DND-41 (cell line): ENCODE measurements at regions not wholly inside any gene's neighbourhood (a gene's known extent, or its start where the extent isn't known, plus 50 kb on each side); places are given as distances from the start of the nearest gene placed in this dataset.

Source experiments
- ATAC-seq: fragments of 200-7000 bp; cut with Tn5 transposase; 3 replicates; pipeline ENCODE4 v1.9.1; 2021; ENCODE audit warnings: low read depth; ENCODE audit not compliant: insufficient read depth
- DNase-seq: peaks from one replicate; pipeline ENCODE4 v3.0.0-alpha.2; 2020
- H2AFZ ChIP-seq: 2 replicates; pipeline ENCODE4 v1.6.0; 2012; ENCODE audit warnings: low read depth, low read length
- H3K27ac ChIP-seq: 2 replicates; pipeline ENCODE4 v1.5.1; 2012; ENCODE audit warnings: low read length, inconsistent platforms
- H3K27me3 ChIP-seq: fragments of 200-600 bp; sonication (generic); 2 replicates; pipeline ENCODE4 v1.6.0; 2012; ENCODE audit warnings: low read length, mild to moderate bottlenecking, inconsistent platforms; ENCODE audit not compliant: insufficient read depth, poor library complexity
- H3K36me3 ChIP-seq: 2 replicates; pipeline ENCODE4 v1.5.1; 2012; ENCODE audit warnings: low read length, inconsistent platforms; ENCODE audit not compliant: insufficient read depth
- H3K4me1 ChIP-seq: 2 replicates; pipeline ENCODE4 v1.5.1; 2012; ENCODE audit warnings: mild to moderate bottlenecking, low read length; ENCODE audit not compliant: insufficient read depth
- H3K4me2 ChIP-seq: 2 replicates; pipeline ENCODE4 v1.6.0; 2012; ENCODE audit warnings: mild to moderate bottlenecking, moderate library complexity, low read length, inconsistent platforms; ENCODE audit not compliant: insufficient read depth
- H3K4me3 ChIP-seq, 2 experiments: fragments of 200-600 bp in 1 of 2; shearing (Covaris generic) in 1 of 2; 2 replicates each; pipeline ENCODE4 v1.5.1; 2012 to 2016; ENCODE audit warnings: inconsistent platforms in 2 of 2, low read length in 2 of 2, mild to moderate bottlenecking in 2 of 2, low read depth in 1 of 2, moderate library complexity in 1 of 2
- H3K79me2 ChIP-seq: 2 replicates; pipeline ENCODE4 v1.6.0; 2012; ENCODE audit warnings: low read length, inconsistent platforms; ENCODE audit not compliant: insufficient read depth
- H3K9ac ChIP-seq: 2 replicates; pipeline ENCODE4 v1.6.0; 2012; ENCODE audit warnings: low read depth, mild to moderate bottlenecking, inconsistent platforms, low read length, moderate library complexity
- H3K9me3 ChIP-seq: 2 replicates; pipeline ENCODE4 v1.5.1; 2012; ENCODE audit warnings: low read length, moderate library complexity, mild to moderate bottlenecking, inconsistent platforms; ENCODE audit not compliant: insufficient read depth, severe bottlenecking
- H4K20me1 ChIP-seq: 2 replicates; pipeline ENCODE4 v1.6.0; 2012; ENCODE audit warnings: low read length; ENCODE audit not compliant: insufficient read depth
- EZH2 ChIP-seq: IDR thresholded peaks from 3 replicates; pipeline ENCODE4 v1.6.1; 2012; ENCODE audit warnings: borderline replicate concordance, low read depth, mild to moderate bottlenecking, moderate library complexity, low read length, inconsistent platforms; ENCODE audit not compliant: severe bottlenecking
- TF ChIP-seq, protein P1 (sequence below): IDR thresholded peaks from 2 replicates; pipeline ENCODE4 v1.5.1; 2012; ENCODE audit warnings: borderline replicate concordance, low read length, moderate library complexity, mild to moderate bottlenecking; ENCODE audit not compliant: poor library complexity, severe bottlenecking; ENCODE audit errors: extremely low read depth

DNA sequence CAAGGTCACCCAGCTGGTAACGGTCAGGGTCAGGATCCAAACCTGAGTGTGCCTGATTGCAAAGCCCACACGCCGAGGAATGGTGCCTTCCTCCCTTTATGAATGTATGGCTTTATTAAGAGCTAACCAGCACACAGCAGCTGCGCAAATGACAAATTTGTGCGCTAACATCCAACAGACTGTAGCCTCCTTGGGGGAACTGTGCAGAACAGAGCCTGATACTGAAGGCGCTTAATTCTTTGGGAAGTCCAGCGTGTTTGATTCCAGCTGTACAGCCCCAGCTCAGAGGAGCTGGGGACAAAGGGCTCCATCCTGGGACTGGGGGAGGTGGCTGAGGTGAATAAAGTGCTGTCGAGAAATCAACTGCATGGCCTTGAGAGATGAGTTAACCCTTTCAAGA lies 75.7 kb upstream of the JARID2 start:
- Histone ChIP-seq H4K20me1 (no peaks in the 10 kb centered on the region), H3K79me2 (no peaks in the 10 kb centered on the region), H3K4me2 (no peak overlapping the region), H3K9me3 (no peaks in the 10 kb centered on the region), H3K4me1 (no peaks in the 10 kb centered on the region), H3K36me3 (no peaks in the 10 kb centered on the region), H3K4me3 (no peak overlapping the region), H2AFZ (no peak overlapping the region), H3K27ac (no peak overlapping the region), H3K9ac (no peak overlapping the region), H3K27me3 (no peaks in the 10 kb centered on the region)
- DNase-seq (no peak), ATAC-seq (no peak)
- TF ChIP-seq, protein P1, sequence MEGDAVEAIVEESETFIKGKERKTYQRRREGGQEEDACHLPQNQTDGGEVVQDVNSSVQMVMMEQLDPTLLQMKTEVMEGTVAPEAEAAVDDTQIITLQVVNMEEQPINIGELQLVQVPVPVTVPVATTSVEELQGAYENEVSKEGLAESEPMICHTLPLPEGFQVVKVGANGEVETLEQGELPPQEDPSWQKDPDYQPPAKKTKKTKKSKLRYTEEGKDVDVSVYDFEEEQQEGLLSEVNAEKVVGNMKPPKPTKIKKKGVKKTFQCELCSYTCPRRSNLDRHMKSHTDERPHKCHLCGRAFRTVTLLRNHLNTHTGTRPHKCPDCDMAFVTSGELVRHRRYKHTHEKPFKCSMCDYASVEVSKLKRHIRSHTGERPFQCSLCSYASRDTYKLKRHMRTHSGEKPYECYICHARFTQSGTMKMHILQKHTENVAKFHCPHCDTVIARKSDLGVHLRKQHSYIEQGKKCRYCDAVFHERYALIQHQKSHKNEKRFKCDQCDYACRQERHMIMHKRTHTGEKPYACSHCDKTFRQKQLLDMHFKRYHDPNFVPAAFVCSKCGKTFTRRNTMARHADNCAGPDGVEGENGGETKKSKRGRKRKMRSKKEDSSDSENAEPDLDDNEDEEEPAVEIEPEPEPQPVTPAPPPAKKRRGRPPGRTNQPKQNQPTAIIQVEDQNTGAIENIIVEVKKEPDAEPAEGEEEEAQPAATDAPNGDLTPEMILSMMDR, result no peak
- TF ChIP-seq EZH2, result no peak

DNA sequence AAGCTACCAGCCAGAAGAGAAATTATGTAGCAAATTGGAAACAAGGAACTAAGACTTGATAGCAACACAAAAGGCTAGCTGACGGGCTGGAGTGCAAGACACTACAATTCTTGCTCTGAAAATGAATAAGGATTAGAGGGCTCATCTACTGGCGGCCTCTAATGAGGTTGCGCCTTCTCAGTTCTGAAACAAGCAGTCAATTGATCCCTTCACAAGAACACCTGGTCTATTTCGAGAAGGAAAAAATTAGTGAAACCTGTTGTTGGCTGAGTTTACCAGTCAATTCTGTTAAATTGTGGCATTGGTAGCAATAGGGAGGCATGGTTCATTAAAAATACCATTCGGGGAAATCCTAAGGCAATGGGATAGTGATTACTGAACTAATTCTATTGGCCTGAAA lies 74.8 kb upstream of the JARID2 start:
- ATAC-seq (no peak), DNase-seq (no peak)
- H3K9me3 ChIP-seq, result no peaks in the 10 kb centered on the region
- no peak overlapping the region for H3K27ac ChIP-seq
- H3K4me1 ChIP-seq, result no peaks in the 10 kb centered on the region
- no peak overlapping the region for H3K4me2 ChIP-seq
- H3K79me2 ChIP-seq, result no peaks in the 10 kb centered on the region
- H2AFZ ChIP-seq, result no peak overlapping the region
- H4K20me1 ChIP-seq, result no peaks in the 10 kb centered on the region
- H3K4me3 ChIP-seq, result no peak overlapping the region
- H3K9ac ChIP-seq, result no peak overlapping the region
- no peaks in the 10 kb centered on the region for H3K27me3 ChIP-seq
- TF ChIP-seq EZH2, result no peak
- TF ChIP-seq, protein P1, result no peak
- H3K36me3 ChIP-seq, result no peaks in the 10 kb centered on the region

DNA sequence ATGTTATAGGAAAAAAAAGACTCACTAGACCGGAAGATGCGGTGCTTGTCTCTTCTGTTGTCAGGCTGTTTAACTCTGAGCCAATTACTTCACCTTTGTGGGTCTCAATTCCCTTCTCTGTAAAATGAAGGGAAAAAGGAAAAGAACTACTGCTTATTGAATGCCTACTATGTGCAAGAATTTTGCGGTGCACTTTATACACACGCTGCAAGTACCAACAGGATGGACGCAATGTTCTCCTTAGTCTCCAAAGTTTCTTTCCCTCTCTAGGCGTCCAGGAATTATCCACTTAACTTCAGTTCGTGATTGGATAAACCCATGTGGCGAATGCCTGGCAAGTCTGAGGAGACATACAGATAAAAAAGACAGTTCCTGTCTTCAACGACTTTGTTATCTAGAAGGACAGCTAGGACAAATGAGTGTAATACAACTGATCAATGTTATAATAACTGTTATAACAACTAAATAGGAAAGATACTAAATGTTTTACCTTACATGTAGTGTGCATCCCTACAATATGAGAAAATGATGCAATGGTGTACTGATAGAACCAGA lies 69.0 kb upstream of the JARID2 start:
- Histone ChIP-seq H3K9ac (no peak overlapping the region), H3K4me2 (no peak overlapping the region), H3K79me2 (no peaks in the 10 kb centered on the region), H3K27me3 (no peaks in the 10 kb centered on the region), H2AFZ (no peak overlapping the region), H3K4me1 (no peaks in the 10 kb centered on the region), H3K9me3 (no peaks in the 10 kb centered on the region), H3K4me3 (no peak overlapping the region), H4K20me1 (no peaks in the 10 kb centered on the region), H3K27ac (no peak overlapping the region), H3K36me3 (no peaks in the 10 kb centered on the region)
- DNase-seq (no peak), ATAC-seq (no peak)
- no peak for TF ChIP-seq EZH2
- TF ChIP-seq, protein P1, result no peak

DNA sequence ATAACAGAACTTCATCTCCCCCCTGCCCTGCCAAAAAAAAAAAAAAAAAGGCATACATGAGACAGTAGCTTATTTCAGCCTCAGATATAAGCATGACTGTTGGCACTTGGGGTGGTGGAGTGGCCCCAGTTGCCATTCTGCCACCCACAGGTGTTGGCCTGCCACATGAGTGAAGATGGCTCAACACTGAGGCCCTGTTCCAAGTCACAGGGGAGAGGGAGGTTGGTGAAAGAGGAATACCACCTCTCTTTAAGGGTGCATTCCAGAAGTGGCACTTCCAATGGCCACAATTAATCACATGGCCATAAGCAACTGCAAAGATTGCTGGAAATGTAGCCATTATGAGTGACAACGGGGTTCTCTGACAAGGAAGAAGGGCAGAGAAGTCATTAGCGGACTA lies 61.9 kb upstream of the JARID2 start:
- ATAC-seq (no peak), DNase-seq (no peak)
- H3K79me2 ChIP-seq, result no peaks in the 10 kb centered on the region
- H3K27me3 ChIP-seq, result no peaks in the 10 kb centered on the region
- no peaks in the 10 kb centered on the region for H3K36me3 ChIP-seq
- no peak overlapping the region for H3K27ac ChIP-seq
- no peak for TF ChIP-seq EZH2
- TF ChIP-seq, protein P1, result no peak
- H3K4me1 ChIP-seq, result no peaks in the 10 kb centered on the region
- no peak overlapping the region for H3K9ac ChIP-seq
- no peak overlapping the region for H2AFZ ChIP-seq
- no peak overlapping the region for H3K4me3 ChIP-seq
- no peak overlapping the region for H3K4me2 ChIP-seq
- H3K9me3 ChIP-seq, result no peaks in the 10 kb centered on the region
- H4K20me1 ChIP-seq, result no peaks in the 10 kb centered on the region
